SIG-M5 (cell line): ENCODE measurements at regions not wholly inside any gene's neighbourhood (a gene's known extent, or its start where the extent isn't known, plus 50 kb on each side); places are given as distances from the start of the nearest gene placed in this dataset.
"Not testable (repeated sequence)": the region's sequence is repeated elsewhere in the genome, so short reads cannot be mapped to it uniquely, and the experiment has no call there.

Experiments used
- DNase-seq: peaks from one replicate; lab custom pipeline; 2025; lab: John Stamatoyannopoulos, UW

- no peak for DNase-seq
Measured at GRCh38 chr2:39872748-39873147, 93.7 kb upstream of the THUMPD2 start.

- no peak for DNase-seq
Measured at GRCh38 chr2:39871291-39871761, 92.3 kb upstream of the THUMPD2 start.

- DNase-seq, result no peak
Measured at GRCh38 chr2:39870871-39871270, 91.8 kb upstream of the THUMPD2 start.

DNA sequence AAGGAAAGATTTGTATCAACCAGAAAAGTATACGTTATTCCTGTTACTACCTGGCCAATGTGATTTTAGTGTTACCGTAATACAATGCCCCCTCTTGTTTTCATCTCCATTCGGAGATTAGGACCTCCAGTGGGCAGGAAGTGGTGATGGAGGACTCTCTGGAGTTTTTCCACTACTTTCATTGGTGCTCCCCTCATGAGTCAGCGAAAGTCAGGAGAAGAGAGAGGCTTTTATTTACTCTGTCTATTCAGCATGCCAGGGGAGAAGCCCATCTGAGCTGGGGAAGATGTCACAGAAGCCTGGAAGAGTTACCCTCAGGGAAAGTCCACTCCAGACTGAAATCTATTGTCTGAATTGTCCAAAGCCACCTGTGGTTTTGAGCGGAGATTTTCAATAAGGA is 88.2 kb upstream of the THUMPD2 start:
- no peak for DNase-seq

DNA sequence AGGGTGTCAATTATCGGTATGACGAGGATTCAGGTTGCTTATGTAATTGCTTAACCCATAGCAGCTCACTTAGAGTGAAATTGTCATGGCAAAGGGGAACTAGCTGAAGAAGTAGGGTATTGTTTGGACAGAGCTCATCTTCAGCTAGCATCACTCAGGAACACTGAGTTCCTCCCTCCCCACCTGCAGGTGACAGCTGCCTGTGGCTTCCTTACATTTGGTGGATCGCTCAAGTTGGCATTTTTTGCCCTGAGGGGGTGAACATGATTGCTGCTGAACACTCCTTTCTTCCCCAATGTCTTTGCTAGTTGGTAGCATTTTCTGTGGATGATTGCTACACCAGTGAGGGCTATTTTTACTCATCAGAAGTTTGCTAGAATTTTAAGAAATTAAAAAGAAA is 86.7 kb upstream of the THUMPD2 start:
- DNase-seq, result no peak

- DNase-seq, result not testable (repeated sequence)
Measured at GRCh38 chr2:39863672-39864071, 84.6 kb upstream of the THUMPD2 start.

- no peak for DNase-seq
Measured at GRCh38 chr2:39860538-39860937, 81.5 kb upstream of the THUMPD2 start.

DNA sequence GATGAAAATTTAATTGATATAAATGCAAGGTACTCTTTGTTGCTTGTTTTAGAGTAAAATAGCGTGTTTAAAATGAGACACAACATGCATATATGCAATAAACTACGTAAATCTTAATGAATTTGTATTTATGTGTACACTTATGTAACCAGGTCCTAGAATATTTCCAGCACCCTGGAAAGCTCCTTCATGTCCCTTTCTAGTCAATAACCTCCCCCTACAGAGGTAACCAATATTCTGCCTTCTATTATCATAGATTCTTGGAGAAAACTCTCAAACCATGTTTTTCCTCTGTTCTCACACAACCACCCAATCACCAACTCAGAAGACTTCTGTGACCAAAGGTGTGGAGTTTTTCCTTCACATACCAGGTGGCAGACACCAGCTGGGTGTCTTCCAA is 79.6 kb upstream of the THUMPD2 start:
- DNase-seq, result no peak

- no peak for DNase-seq
Measured at GRCh38 chr2:39855856-39856255, 76.8 kb upstream of the THUMPD2 start.

DNA sequence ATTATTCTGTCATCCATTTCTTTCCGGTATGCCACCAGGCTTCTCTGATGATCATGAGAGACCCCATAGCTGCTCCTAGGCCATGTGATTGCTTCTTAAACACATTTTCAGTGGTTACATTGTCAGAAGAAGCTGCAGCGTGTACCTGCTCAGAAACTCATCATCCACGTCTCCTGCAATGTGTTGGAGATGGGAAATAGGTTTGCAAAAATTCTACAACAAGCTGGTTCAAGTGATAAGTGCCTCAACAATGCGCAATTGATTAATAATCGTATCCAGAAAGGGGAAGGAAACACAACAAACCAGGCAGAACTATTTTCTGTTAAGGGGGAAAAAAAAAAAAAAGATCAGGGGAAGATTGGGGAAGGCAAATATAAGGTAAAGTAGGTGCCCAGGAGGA is 75.7 kb upstream of the THUMPD2 start:
- DNase-seq, result no peak

DNA sequence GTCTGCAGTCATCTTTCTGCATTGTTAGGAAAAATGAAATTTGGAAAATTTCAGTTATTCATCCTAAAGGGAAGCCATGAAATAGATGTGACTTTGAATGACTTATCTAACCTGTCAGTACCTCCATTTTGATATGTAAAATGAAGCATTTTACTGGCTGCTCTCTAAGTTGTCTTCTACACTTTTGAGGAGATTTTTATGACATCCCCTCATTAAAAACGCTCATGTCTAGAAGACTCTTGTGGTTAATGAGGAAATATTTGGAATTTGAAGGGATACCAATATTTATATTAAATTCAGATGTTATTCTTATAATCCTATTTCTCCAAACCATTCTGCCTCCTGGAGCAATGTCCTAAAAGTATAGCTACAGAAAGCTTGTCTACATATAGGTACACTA is 73.8 kb upstream of the THUMPD2 start:
- DNase-seq, result no peak

DNA sequence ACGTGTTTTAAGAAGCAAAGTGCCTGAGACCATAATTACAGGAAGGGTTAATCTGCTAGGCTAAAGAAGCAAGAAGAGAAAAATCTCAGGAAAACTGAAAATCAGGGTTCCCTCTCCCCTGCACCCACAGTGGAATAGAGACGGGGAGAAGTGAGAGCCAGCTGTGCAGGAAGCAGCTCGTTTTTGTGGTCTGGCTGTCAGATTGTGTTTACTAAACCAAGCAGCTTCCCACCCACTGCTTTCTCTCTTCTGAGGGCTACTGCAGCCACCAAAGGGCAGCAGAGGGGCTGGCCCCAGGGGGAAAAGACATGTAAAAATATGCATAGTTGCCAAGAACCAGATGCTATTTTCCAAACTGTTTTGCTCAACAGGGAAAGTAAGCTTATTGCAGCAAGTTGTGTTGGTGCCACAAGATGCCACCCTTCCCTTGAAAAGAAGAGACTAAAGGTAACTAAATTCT is 72.6 kb upstream of the THUMPD2 start:
- DNase-seq, result no peak

DNA sequence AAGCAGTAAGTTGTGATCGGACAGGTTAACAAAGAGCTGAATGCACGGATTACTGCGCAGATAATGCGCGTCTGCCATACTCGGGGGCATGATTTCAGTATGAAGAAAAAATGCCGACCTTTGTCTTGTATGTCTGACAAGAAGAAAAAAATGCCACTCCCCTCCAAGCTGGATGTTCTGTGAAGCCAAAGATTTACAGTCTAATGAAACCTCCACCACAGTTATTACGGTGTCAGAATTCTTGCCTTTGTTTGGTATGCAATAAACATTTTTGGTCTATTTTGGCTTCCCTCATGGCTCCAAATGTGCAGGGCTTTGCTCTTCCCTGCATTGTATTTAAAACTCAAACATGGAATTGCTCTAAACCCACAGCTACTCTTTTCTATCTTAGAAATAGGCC is 72.2 kb upstream of the THUMPD2 start:
- no peak for DNase-seq

DNA sequence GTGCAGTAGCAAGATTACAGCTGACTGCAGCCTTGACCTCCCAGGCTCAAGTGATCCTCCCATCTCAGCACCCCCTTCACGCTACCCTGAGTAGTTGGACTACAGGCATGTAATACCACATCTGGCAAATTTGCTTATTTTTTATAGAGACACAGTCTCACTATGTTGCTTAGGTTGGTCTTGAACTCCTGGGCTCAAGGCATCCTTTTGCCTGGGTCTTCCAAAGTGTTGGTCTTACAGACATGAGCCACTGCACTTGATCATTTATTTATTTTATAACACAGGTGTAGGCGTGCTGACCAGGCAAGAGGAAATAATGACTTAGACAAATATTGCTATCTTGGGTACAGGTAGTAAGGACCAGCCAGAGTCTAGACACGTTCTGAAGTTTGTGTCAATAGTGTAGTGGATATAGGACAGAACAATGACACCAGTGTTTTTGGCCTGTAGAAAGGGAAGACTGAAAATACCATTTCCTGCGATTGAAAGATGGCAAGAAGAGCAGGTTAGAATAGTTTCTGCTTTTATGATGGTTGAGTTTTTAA is 71.0 kb upstream of the THUMPD2 start:
- DNase-seq, result no peak

DNA sequence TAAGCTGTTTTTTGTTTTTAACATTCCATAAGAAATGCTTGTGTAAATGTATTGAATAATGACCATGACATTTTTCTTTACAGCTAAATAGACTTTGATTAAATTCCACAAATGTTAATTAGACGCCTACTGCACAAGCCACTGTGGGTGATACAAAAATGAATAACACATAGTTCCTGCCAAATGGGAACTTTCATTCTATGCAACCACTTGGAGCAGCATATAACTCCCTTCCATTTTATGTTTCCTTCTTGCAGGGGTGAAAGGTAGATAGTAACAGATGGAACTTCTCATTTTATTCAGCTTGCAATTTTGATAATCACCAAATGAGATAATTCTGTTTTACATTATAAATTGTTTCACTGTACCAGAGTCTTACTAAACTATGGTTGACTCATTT is 70.0 kb upstream of the THUMPD2 start:
- DNase-seq, result no peak

DNA sequence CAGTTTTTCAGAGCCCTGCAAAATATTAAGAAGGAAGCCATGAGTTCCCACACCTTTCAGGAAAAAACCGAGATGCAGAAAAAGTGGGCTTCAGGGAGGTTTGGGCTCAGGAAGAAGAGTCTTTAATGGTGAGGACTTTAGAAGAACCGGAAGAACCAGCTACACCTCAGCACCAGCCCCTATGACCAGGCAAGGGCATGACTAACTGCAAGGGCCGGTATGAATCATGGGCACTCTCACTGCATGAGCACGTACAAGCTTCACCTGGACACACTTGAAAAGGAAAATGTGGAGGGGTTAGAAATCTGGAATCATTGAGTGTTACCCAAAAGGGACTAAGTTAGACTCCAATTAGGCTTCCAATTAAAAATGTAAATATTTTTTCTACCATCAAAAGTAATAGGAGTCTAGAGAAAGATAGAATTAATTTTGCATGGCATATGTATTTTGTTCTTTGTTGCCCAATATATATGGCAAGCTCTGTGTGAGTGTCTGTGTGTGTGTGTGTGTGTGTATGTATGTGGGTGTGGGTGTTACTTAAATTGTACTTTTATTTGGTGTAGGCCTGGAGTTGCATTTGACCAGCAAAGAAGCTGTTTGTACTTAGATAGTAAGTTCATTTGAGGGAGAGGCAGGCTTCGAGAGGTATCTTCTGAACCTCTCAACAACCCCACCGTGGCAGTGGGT is 66.5 kb upstream of the THUMPD2 start:
- DNase-seq, result no peak

GRCh38 chr2:39839261-39839848 is 60.3 kb upstream of the THUMPD2 start:
- no peak for DNase-seq

DNA sequence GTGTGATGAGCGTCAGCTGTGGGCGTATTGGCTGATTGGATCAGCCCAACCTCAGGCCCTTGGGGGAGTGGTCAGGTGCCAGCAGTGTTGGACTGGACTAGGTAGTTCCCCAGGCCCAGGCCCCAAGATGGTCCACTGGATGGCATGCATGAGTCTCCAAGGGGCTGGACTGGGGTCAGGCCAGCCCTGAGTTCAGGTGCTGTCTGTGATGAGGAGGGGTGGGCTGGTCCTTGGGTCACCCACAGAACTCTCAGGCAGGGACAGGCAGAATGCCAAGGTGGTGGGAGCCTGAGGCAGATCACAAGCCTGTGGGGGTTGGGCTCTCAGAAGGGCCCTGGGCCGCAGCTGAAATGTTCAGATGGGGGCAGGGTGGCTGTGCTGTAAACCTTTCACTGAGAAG is 59.5 kb upstream of the THUMPD2 start:
- DNase-seq, result no peak

DNA sequence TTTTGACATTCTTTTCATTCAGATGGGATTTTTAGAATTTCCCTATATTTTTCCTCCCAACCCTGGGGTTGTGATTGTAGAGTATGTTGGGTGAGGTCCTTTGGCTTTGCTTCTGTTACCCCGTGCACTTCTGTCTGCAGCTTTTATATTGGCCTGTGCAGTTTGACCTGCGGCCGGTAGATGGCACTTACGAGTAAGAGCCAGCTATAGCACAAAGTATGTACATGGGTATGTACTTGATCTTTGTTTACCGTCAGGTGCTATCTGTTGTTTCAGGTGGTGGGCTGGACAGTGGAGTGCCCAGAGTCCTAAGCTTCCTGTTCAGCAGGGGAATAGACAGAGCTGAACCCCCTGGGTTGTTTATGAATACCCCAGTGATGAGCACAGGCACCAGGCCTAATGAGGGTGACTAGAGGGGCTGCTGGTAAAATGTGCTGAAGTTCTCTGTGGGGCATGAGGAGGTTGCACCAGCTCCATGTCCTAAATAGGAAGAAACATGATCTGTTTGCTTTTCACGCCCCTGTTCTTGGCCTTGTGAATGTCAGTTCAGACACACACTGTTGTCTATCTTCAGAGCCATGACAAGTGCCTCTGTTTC is 58.9 kb upstream of the THUMPD2 start:
- DNase-seq, result no peak

DNA sequence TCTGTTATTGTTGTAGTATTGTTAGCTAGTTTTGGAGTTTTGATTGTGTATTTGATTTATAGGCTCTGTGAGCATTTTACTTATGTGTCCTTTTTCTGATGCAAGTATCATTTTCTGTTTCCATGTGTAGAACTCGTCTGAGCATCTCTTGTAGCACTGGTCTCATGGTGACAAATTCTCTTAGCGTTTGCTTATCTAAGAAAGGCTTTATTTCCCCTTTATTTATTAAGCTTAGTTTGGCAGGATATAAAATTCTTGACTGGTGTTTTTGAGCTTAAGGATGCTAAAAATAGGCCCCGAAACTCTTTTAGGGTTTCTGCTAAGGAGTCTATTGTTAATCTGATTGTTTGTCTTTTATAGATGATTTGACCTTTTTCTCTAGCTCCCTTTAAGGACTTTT is 57.6 kb upstream of the THUMPD2 start:
- no peak for DNase-seq

GRCh38 chr2:39834426-39834825 is 55.4 kb upstream of the THUMPD2 start:
- no peak for DNase-seq

GRCh38 chr2:39830610-39831009 is 51.6 kb upstream of the THUMPD2 start:
- DNase-seq, result not testable (repeated sequence)
